Esophagus squamous epithelium (tissue), 5 donors: ENCODE measurements at regions not wholly inside any gene's neighbourhood (a gene's known extent, or its start where the extent isn't known, plus 50 kb on each side); places are given as distances from the start of the nearest gene placed in this dataset.

Experiments
- DNase-seq: peaks from one replicate; lab custom pipeline; 2025; lab: John Stamatoyannopoulos, UW
- H3K27ac ChIP-seq, 4 donors: fragments of 200-600 bp; sonication (generic); one replicate each; pipeline ENCODE4 v1.5.1; 2016 to 2019; ENCODE audit warnings: mild to moderate bottlenecking in 1 of 4
- H3K27me3 ChIP-seq, 4 donors: fragments of 200-600 bp; sonication (generic); 1 replicate in 3 of 4; 2 replicates in 1 of 4; pipeline versions ENCODE4 v1.5.1 to v1.6.0; 2017 to 2021; ENCODE audit warnings: antibody characterized with exemption in 1 of 4
- H3K36me3 ChIP-seq, 3 donors: fragments of 200-600 bp; sonication (generic); one replicate each; pipeline ENCODE4 v1.5.1; 2016 to 2019
- H3K4me1 ChIP-seq, 3 donors: fragments of 200-600 bp; sonication (generic); one replicate each; pipeline ENCODE4 v1.5.1; 2017 to 2019
- H3K4me3 ChIP-seq, 4 donors: fragments of 200-600 bp; sonication (generic); 1 replicate in 3 of 4; 2 replicates in 1 of 4; pipeline ENCODE4 v1.5.1; 2016 to 2019; ENCODE audit warnings: mild to moderate bottlenecking in 2 of 4, moderate library complexity in 1 of 4
- H3K9me3 ChIP-seq, 3 donors: fragments of 200-600 bp; sonication (generic); one replicate each; pipeline ENCODE4 v1.5.1; 2016 to 2019
- CTCF ChIP-seq, 6 experiments: fragments of 450-650 bp in 4 of 6; fragments of 200-600 bp in 2 of 6; sonication (generic) in 2 of 6; IDR thresholded peaks; one replicate each; pipeline ENCODE4 v1.5.1; 2016 to 2019; ENCODE audit warnings: antibody characterized with exemption in 6 of 6, mild to moderate bottlenecking in 4 of 6, moderate library complexity in 4 of 6
- POLR2A ChIP-seq, 4 donors: fragments of 450-650 bp; IDR thresholded peaks; one replicate each; pipeline ENCODE4 v1.6.1; 2017; ENCODE audit warnings: antibody characterized with exemption in 4 of 4, mild to moderate bottlenecking in 4 of 4, moderate library complexity in 3 of 4
- WGBS, 2 donors: methylation state at CpG; one replicate each; pipeline ENCODE4 v1.1.5; 2018; 5-methylcytosine and 5-hydroxymethylcytosine counted together
- intact Hi-C: fragments of 100-400 bp; cut with DNase I; formaldehyde crosslinking; loops from one replicate; pipeline ENCODE4 v1.15.0; 2022
- donor health status: DM: yes; HTN: yes; CAD: no.

- 45 to 47% methylated on average over 6 to 8 of the region's 10 CpGs for WGBS, 2 donors
- no peaks in the 10 kb centered on the region for H3K27me3 ChIP-seq
- no peak overlapping the region for H3K27ac ChIP-seq
- intact Hi-C loops = no loop called here
- H3K4me1 ChIP-seq = peaks cover 0 to 33% (median 13%) of the 10 kb centered on the region in 3 donors
- no peak for DNase-seq
- TF ChIP-seq POLR2A (IDR thresholded peaks at IDR 0.05) = no peak
- no peak for TF ChIP-seq CTCF (IDR thresholded peaks at IDR 0.05)
- no peaks in the 10 kb centered on the region for H3K36me3 ChIP-seq
- H3K4me3 ChIP-seq = no peak overlapping the region
- no peaks in the 10 kb centered on the region for H3K9me3 ChIP-seq
Measured at GRCh38 chr14:100438678-100439592, 115.8 kb downstream of the SLC25A47 start.

GRCh38 chr14:100439781-100440180 is 116.6 kb downstream of the SLC25A47 start:
- H3K4me1 ChIP-seq = peaks cover 0 to 33% (median 13%) of the 10 kb centered on the region in 3 donors
- no peaks in the 10 kb centered on the region for H3K36me3 ChIP-seq
- no peak for DNase-seq
- intact Hi-C loops = no loop called here
- WGBS, 2 donors = 55 to 58% methylated on average over 6 of the region's 6 CpGs
- H3K4me3 ChIP-seq = no peak overlapping the region
- H3K27me3 ChIP-seq = no peaks in the 10 kb centered on the region
- H3K9me3 ChIP-seq = no peaks in the 10 kb centered on the region
- peak overlapping the region in 2 of 4 donors; percentile 2 to 16 for H3K27ac ChIP-seq
- TF ChIP-seq POLR2A (IDR thresholded peaks at IDR 0.05) = no peak
- no peak for TF ChIP-seq CTCF (IDR thresholded peaks at IDR 0.05)

DNA sequence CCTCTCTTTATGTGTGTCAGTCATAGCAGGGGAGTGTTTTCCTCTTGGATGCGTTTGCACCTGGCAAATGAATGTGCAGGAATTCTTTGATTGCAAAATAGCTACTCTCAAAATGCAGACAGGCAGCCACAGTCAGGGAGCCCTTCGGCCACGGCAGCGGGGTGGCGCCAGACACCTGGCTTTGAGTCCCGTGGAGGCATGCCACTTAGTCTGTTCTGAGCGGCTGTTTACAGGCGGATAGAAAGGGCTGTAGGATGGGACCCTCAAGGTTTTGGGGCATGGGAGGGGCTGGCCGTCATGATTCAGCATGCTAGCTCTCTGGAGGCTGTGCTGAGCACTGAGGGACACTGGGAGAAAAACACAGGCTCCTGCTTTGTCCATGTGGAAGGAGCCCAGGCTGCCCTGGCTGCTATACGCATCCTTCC is 117.1 kb downstream of the SLC25A47 start:
- no peak for TF ChIP-seq POLR2A (IDR thresholded peaks at IDR 0.05)
- peak in 5 of 6 experiments; percentile 60 to 79 (median 71) for TF ChIP-seq CTCF (IDR thresholded peaks at IDR 0.05)
- Histone ChIP-seq H3K4me3 (no peak overlapping the region), H3K4me1 (peaks cover 0 to 33% (median 13%) of the 10 kb centered on the region in 3 donors), H3K9me3 (no peaks in the 10 kb centered on the region), H3K27me3 (no peaks in the 10 kb centered on the region), H3K36me3 (no peaks in the 10 kb centered on the region), H3K27ac (peak overlapping the region in 2 of 4 donors; percentile 2 to 16)
- intact Hi-C loops = no loop called here
- WGBS, 2 donors = 20 to 24% methylated on average over 3 to 10 of the region's 10 CpGs
- no peak for DNase-seq

GRCh38 chr14:100440758-100441203 is 117.6 kb downstream of the SLC25A47 start:
- DNase-seq = no peak
- TF ChIP-seq POLR2A (IDR thresholded peaks at IDR 0.05) (no peak), CTCF (IDR thresholded peaks at IDR 0.05) (no peak)
- Histone ChIP-seq H3K4me3 (no peak overlapping the region), H3K9me3 (no peaks in the 10 kb centered on the region), H3K36me3 (no peaks in the 10 kb centered on the region), H3K27me3 (no peaks in the 10 kb centered on the region), H3K4me1 (peaks cover 0 to 33% (median 13%) of the 10 kb centered on the region in 3 donors), H3K27ac (no peak overlapping the region)
- intact Hi-C loops = no loop called here
- 84 to 90% methylated on average over 6 of the region's 6 CpGs for WGBS, 2 donors
